ENCODE measurements at regions not wholly inside any gene's neighbourhood (a gene's known extent, or its start where the extent isn't known, plus 50 kb on each side); places are given as distances from the start of the nearest gene placed in this dataset.

- Histone ChIP-seq H3K27me3 (no peaks in the 10 kb centered on the region), H3K4me1 (no peaks in the 10 kb centered on the region), H3K9me3 (peaks cover 0 to 13% of the 10 kb centered on the region in 2 donors), H3K36me3 (no peaks in the 10 kb centered on the region), H3K27ac (no peak overlapping the region), H3K4me3 (no peak overlapping the region)
- no peak for DNase-seq (ENCODE audit: low spot score)
- no peak for TF ChIP-seq CTCF (IDR thresholded peaks at IDR 0.05)
Measured at GRCh38 chr5:8944005-8944404, 601.9 kb downstream of the SEMA5A start.

- H3K4me3 ChIP-seq = no peak overlapping the region
- TF ChIP-seq CTCF (IDR thresholded peaks at IDR 0.05) = no peak
- peaks cover 0 to 6% of the 10 kb centered on the region in 2 donors for H3K9me3 ChIP-seq
- DNase-seq (ENCODE audit: low spot score) = no peak
- H3K27ac ChIP-seq = no peak overlapping the region
- no peaks in the 10 kb centered on the region for H3K4me1 ChIP-seq
- H3K36me3 ChIP-seq = no peaks in the 10 kb centered on the region
- H3K27me3 ChIP-seq = no peaks in the 10 kb centered on the region
Measured at GRCh38 chr5:8945972-8946371, 599.9 kb downstream of the SEMA5A start.

GRCh38 chr5:8949908-8950307, 596.0 kb downstream of the SEMA5A start:
- H3K9me3 ChIP-seq = no peaks in the 10 kb centered on the region
- no peaks in the 10 kb centered on the region for H3K36me3 ChIP-seq
- H3K4me3 ChIP-seq = no peak overlapping the region
- no peak for TF ChIP-seq CTCF (IDR thresholded peaks at IDR 0.05)
- H3K4me1 ChIP-seq = no peaks in the 10 kb centered on the region
- no peaks in the 10 kb centered on the region for H3K27me3 ChIP-seq
- no peak overlapping the region for H3K27ac ChIP-seq
- no peak for DNase-seq (ENCODE audit: low spot score)

- no peak for TF ChIP-seq CTCF (IDR thresholded peaks at IDR 0.05)
- Histone ChIP-seq H3K9me3 (no peaks in the 10 kb centered on the region), H3K36me3 (no peaks in the 10 kb centered on the region), H3K27me3 (no peaks in the 10 kb centered on the region), H3K4me3 (no peak overlapping the region), H3K27ac (no peak overlapping the region), H3K4me1 (no peaks in the 10 kb centered on the region)
- DNase-seq (ENCODE audit: low spot score) = no peak
Measured at GRCh38 chr5:8952147-8952546, 593.7 kb downstream of the SEMA5A start.

- H3K4me1 ChIP-seq = no peaks in the 10 kb centered on the region
- no peaks in the 10 kb centered on the region for H3K9me3 ChIP-seq
- DNase-seq (ENCODE audit: low spot score) = no peak
- TF ChIP-seq CTCF (IDR thresholded peaks at IDR 0.05) = no peak
- H3K27ac ChIP-seq = no peak overlapping the region
- no peaks in the 10 kb centered on the region for H3K27me3 ChIP-seq
- no peaks in the 10 kb centered on the region for H3K36me3 ChIP-seq
- H3K4me3 ChIP-seq = no peak overlapping the region
Measured at GRCh38 chr5:8953016-8953415, 592.9 kb downstream of the SEMA5A start.

GRCh38 chr5:8953911-8954438, 591.9 kb downstream of the SEMA5A start:
- no peaks in the 10 kb centered on the region for H3K27me3 ChIP-seq
- TF ChIP-seq CTCF (IDR thresholded peaks at IDR 0.05) = no peak
- H3K36me3 ChIP-seq = no peaks in the 10 kb centered on the region
- DNase-seq (ENCODE audit: low spot score) = no peak
- H3K4me3 ChIP-seq = no peak overlapping the region
- no peaks in the 10 kb centered on the region for H3K9me3 ChIP-seq
- H3K27ac ChIP-seq = no peak overlapping the region
- H3K4me1 ChIP-seq = no peaks in the 10 kb centered on the region
